ENCODE measurements at regions not wholly inside any gene's neighbourhood (a gene's known extent, or its start where the extent isn't known, plus 50 kb on each side); places are given as distances from the start of the nearest gene placed in this dataset.
"Not testable (repeated sequence)": the region's sequence is repeated elsewhere in the genome, so short reads cannot be mapped to it uniquely, and the experiment has no call there.

- TF ChIP-seq EZH2 (IDR thresholded peaks at IDR 0.05); POLR2AphosphoS5 (IDR thresholded peaks at IDR 0.05; ENCODE audit: borderline replicate concordance, low read depth, low read length): not testable (repeated sequence)
Observed at GRCh38 chr2:81362468-81362867, 1057.9 kb upstream of the LRRTM1 start.

Data from SK-N-MC (cell line).